NCI-H2196 (cell line): ENCODE measurements at regions not wholly inside any gene's neighbourhood (a gene's known extent, or its start where the extent isn't known, plus 50 kb on each side); places are given as distances from the start of the nearest gene placed in this dataset.
A peak's percentile ranks its signal among the peaks of the same experiment; 100 is the strongest.

Experiments used
- DNase-seq: peaks from one replicate; lab custom pipeline; 2025; ENCODE audit not compliant: unreplicated experiment; lab: John Stamatoyannopoulos, UW

GRCh38 chr17:17416400-17417360 lies 60.1 kb upstream of the MED9 start:
- DNase-seq: peak; percentile 66

- DNase-seq: no peak
Measured at GRCh38 chr17:17417718-17418181, 59.0 kb upstream of the MED9 start.

- no peak for DNase-seq
Measured at GRCh38 chr17:17419166-17419565, 57.6 kb upstream of the MED9 start.

GRCh38 chr17:17419631-17420030 lies 57.2 kb upstream of the MED9 start:
- no peak for DNase-seq

GRCh38 chr17:17420082-17420481 lies 56.7 kb upstream of the MED9 start:
- DNase-seq: no peak

GRCh38 chr17:17420561-17421269 lies 56.1 kb upstream of the MED9 start:
- DNase-seq: no peak

GRCh38 chr17:17421346-17422216 lies 55.2 kb upstream of the MED9 start:
- no peak for DNase-seq

- DNase-seq: no peak
Measured at GRCh38 chr17:17422217-17422610, 54.6 kb upstream of the MED9 start.

- no peak for DNase-seq
Measured at GRCh38 chr17:17422641-17423040, 54.2 kb upstream of the MED9 start.

- no peak for DNase-seq
Measured at GRCh38 chr17:17423656-17424055, 53.1 kb upstream of the MED9 start.

GRCh38 chr17:17424552-17424951 lies 52.2 kb upstream of the MED9 start:
- DNase-seq: no peak

GRCh38 chr17:17425005-17425404 lies 51.8 kb upstream of the MED9 start:
- no peak for DNase-seq

GRCh38 chr17:17425591-17425990 lies 51.2 kb upstream of the MED9 start:
- DNase-seq: no peak

- no peak for DNase-seq
Measured at GRCh38 chr17:17426184-17426583, 50.6 kb upstream of the MED9 start.
